HL-60 (cell line): ENCODE measurements at regions not wholly inside any gene's neighbourhood (a gene's known extent, or its start where the extent isn't known, plus 50 kb on each side); places are given as distances from the start of the nearest gene placed in this dataset.

ENCODE experiments used
- DNase-seq, 2 experiments: peaks; one replicate each; pipeline ENCODE4 v3.0.0-alpha.2; 2010 to 2020; ENCODE audit warnings: low read depth in 1 of 2, low spot score in 1 of 2
- H3K27ac ChIP-seq: fragments of 250-450 bp; sonication (Bioruptor Pico); replicated peaks from 2 replicates; pipeline ENCODE4 v1.5.1; 2020; ENCODE audit warnings: mild to moderate bottlenecking, moderate library complexity
- H3K27me3 ChIP-seq: fragments of 250-450 bp; sonication (Bioruptor Pico); 2 replicates; pipeline ENCODE4 v1.5.1; 2021; ENCODE audit warnings: mild to moderate bottlenecking, moderate library complexity; ENCODE audit not compliant: insufficient read depth, poor library complexity, severe bottlenecking
- H3K4me3 ChIP-seq: replicated peaks from 2 replicates; pipeline ENCODE4 v1.5.1; 2011; ENCODE audit warnings: mild to moderate bottlenecking, control low read depth, low read length; ENCODE audit not compliant: insufficient read depth
- GABPA ChIP-seq: IDR thresholded peaks from 2 replicates; pipeline ENCODE4 v1.6.1; 2012; ENCODE audit warnings: low read depth
- POLR2AphosphoS5 ChIP-seq: IDR thresholded peaks from 2 replicates; pipeline ENCODE4 v1.6.1; 2012; ENCODE audit warnings: low read depth
- SPI1 ChIP-seq: IDR thresholded peaks from 2 replicates; pipeline ENCODE4 v1.6.1; 2012; ENCODE audit warnings: low read depth, mild to moderate bottlenecking, borderline replicate concordance
- TF ChIP-seq, protein P1 (sequence below): IDR thresholded peaks from 2 replicates; pipeline ENCODE4 v1.6.1; 2012; ENCODE audit warnings: low read depth; ENCODE audit not compliant: insufficient replicate concordance
- TF ChIP-seq, protein P2 (sequence below): IDR thresholded peaks from one replicate; pipeline ENCODE4 v1.5.1; 2011; ENCODE audit warnings: low read length, control low read depth, inconsistent platforms; ENCODE audit not compliant: insufficient read depth

DNA sequence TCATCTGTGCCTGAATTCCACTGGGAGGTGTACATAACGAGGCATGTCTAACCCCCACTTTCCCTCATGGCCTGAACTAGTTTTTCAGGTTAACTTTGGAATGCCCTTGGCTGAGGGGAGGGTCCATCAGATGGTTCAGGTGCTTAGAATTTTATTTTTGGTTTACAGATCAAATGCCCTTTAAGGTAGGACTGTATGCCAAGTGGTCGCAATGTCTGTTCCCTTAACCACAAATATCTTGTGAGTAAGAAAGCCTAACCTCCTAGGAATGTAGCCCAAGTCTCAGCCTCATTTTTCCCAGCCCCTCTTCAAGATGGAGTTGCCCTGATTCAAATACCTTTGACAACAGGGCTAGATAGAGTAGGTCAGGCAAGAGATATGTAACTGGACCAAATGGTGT is 78.4 kb downstream of the RNASET2 start:
- Histone ChIP-seq H3K4me3 (no peak overlapping the region), H3K27ac (no peak overlapping the region), H3K27me3 (no peaks in the 10 kb centered on the region)
- DNase-seq: no peak
- TF ChIP-seq GABPA (no peak), POLR2AphosphoS5 (no peak), SPI1 (no peak)
- TF ChIP-seq, protein P1, sequence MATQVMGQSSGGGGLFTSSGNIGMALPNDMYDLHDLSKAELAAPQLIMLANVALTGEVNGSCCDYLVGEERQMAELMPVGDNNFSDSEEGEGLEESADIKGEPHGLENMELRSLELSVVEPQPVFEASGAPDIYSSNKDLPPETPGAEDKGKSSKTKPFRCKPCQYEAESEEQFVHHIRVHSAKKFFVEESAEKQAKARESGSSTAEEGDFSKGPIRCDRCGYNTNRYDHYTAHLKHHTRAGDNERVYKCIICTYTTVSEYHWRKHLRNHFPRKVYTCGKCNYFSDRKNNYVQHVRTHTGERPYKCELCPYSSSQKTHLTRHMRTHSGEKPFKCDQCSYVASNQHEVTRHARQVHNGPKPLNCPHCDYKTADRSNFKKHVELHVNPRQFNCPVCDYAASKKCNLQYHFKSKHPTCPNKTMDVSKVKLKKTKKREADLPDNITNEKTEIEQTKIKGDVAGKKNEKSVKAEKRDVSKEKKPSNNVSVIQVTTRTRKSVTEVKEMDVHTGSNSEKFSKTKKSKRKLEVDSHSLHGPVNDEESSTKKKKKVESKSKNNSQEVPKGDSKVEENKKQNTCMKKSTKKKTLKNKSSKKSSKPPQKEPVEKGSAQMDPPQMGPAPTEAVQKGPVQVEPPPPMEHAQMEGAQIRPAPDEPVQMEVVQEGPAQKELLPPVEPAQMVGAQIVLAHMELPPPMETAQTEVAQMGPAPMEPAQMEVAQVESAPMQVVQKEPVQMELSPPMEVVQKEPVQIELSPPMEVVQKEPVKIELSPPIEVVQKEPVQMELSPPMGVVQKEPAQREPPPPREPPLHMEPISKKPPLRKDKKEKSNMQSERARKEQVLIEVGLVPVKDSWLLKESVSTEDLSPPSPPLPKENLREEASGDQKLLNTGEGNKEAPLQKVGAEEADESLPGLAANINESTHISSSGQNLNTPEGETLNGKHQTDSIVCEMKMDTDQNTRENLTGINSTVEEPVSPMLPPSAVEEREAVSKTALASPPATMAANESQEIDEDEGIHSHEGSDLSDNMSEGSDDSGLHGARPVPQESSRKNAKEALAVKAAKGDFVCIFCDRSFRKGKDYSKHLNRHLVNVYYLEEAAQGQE: no peak
- TF ChIP-seq, protein P2, sequence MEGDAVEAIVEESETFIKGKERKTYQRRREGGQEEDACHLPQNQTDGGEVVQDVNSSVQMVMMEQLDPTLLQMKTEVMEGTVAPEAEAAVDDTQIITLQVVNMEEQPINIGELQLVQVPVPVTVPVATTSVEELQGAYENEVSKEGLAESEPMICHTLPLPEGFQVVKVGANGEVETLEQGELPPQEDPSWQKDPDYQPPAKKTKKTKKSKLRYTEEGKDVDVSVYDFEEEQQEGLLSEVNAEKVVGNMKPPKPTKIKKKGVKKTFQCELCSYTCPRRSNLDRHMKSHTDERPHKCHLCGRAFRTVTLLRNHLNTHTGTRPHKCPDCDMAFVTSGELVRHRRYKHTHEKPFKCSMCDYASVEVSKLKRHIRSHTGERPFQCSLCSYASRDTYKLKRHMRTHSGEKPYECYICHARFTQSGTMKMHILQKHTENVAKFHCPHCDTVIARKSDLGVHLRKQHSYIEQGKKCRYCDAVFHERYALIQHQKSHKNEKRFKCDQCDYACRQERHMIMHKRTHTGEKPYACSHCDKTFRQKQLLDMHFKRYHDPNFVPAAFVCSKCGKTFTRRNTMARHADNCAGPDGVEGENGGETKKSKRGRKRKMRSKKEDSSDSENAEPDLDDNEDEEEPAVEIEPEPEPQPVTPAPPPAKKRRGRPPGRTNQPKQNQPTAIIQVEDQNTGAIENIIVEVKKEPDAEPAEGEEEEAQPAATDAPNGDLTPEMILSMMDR: no peak

DNA sequence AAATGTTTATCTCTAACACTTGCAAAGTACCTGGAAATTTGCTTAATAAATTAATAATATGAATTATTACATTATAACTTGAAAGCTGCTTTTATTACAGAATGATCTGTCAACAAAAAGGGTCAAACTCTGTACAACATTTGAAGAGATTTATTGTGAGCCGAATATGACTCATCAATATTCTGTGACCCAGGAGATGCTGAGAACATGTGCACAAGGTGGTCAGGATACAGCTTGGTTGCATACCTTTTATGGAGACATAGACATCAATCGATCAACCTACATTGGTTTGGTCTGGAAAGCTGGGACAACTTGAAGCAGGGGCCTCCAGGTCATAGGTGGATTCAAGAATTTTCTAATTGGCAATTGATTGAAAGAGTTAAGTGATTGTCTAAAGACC is 79.0 kb downstream of the RNASET2 start:
- TF ChIP-seq, protein P1: no peak
- DNase-seq: no peak

DNA sequence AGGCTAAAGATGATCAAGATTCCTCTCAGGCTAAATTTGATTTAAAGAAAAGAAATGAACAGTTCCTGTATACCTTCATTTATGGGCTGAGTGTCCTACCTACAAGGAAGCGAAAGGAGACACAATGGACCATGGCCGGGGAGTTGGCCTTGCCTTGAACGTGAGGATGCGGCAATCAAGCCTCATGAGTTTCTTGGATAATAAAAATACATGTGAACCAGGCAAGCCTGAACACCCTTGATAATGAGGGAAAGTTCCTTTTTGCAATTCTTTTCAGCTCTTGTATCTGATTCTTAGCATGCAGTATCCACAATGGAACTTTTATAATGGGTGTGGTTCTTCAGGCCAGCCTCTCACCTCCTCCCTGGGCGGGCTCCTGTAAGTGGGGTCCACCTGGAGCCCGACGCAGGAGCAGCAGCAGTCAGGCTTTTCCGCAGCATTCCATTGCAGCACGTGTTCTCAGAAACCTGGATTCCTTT is 83.8 kb downstream of the RNASET2 start:
- Histone ChIP-seq H3K4me3 (no peak overlapping the region), H3K27ac (no peak overlapping the region), H3K27me3 (no peaks in the 10 kb centered on the region)
- TF ChIP-seq, protein P1: no peak
- TF ChIP-seq, protein P2: no peak
- TF ChIP-seq POLR2AphosphoS5: no peak
- TF ChIP-seq GABPA: no peak
- no peak for TF ChIP-seq SPI1
- DNase-seq: no peak

More for the DNA sequence above, 79.0 kb downstream of the RNASET2 start:
- no peak overlapping the region for H3K27ac ChIP-seq
- H3K27me3 ChIP-seq: no peaks in the 10 kb centered on the region
- H3K4me3 ChIP-seq: no peak overlapping the region
